Tibial nerve (tissue), 3 donors: ENCODE measurements at regions not wholly inside any gene's neighbourhood (a gene's known extent, or its start where the extent isn't known, plus 50 kb on each side); places are given as distances from the start of the nearest gene placed in this dataset.
"Not testable (repeated sequence)": the region's sequence is repeated elsewhere in the genome, so short reads cannot be mapped to it uniquely, and the experiment has no call there.

Experiments
- POLR2A ChIP-seq, 2 donors: fragments of 450-650 bp; IDR thresholded peaks; one replicate each; pipeline ENCODE4 v1.6.1; 2017; ENCODE audit warnings: antibody characterized with exemption in 2 of 2, mild to moderate bottlenecking in 2 of 2, moderate library complexity in 2 of 2
- TF ChIP-seq, protein P1 (sequence below), 5 experiments: fragments of 200-600 bp in 3 of 5; fragments of 450-650 bp in 2 of 5; sonication (generic) in 3 of 5; IDR thresholded peaks; one replicate each; pipeline ENCODE4 v1.5.1; 2016 to 2019; ENCODE audit warnings: antibody characterized with exemption in 5 of 5, mild to moderate bottlenecking in 3 of 5, moderate library complexity in 2 of 5

GRCh38 chr13:89434624-89435023, 1763.5 kb downstream of the SLITRK5 start:
- TF ChIP-seq, protein P1, sequence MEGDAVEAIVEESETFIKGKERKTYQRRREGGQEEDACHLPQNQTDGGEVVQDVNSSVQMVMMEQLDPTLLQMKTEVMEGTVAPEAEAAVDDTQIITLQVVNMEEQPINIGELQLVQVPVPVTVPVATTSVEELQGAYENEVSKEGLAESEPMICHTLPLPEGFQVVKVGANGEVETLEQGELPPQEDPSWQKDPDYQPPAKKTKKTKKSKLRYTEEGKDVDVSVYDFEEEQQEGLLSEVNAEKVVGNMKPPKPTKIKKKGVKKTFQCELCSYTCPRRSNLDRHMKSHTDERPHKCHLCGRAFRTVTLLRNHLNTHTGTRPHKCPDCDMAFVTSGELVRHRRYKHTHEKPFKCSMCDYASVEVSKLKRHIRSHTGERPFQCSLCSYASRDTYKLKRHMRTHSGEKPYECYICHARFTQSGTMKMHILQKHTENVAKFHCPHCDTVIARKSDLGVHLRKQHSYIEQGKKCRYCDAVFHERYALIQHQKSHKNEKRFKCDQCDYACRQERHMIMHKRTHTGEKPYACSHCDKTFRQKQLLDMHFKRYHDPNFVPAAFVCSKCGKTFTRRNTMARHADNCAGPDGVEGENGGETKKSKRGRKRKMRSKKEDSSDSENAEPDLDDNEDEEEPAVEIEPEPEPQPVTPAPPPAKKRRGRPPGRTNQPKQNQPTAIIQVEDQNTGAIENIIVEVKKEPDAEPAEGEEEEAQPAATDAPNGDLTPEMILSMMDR (IDR thresholded peaks at IDR 0.05), result not testable (repeated sequence)
- TF ChIP-seq POLR2A (IDR thresholded peaks at IDR 0.05), result not testable (repeated sequence)
